Uterus (tissue), 2 donors: ENCODE measurements at regions not wholly inside any gene's neighbourhood (a gene's known extent, or its start where the extent isn't known, plus 50 kb on each side); places are given as distances from the start of the nearest gene placed in this dataset.

Source experiments
- CTCF ChIP-seq, 4 experiments: fragments of 200-600 bp in 2 of 4; fragments of 450-650 bp in 2 of 4; sonication (generic) in 2 of 4; IDR thresholded peaks; one replicate each; pipeline ENCODE4 v1.5.1; 2016 to 2019; ENCODE audit warnings: antibody characterized with exemption in 4 of 4, mild to moderate bottlenecking in 2 of 4, moderate library complexity in 1 of 4
- POLR2A ChIP-seq, 2 donors: fragments of 450-650 bp; IDR thresholded peaks; one replicate each; pipeline ENCODE4 v1.6.1; 2016; ENCODE audit warnings: antibody characterized with exemption in 2 of 2, mild to moderate bottlenecking in 1 of 2, moderate library complexity in 1 of 2

DNA sequence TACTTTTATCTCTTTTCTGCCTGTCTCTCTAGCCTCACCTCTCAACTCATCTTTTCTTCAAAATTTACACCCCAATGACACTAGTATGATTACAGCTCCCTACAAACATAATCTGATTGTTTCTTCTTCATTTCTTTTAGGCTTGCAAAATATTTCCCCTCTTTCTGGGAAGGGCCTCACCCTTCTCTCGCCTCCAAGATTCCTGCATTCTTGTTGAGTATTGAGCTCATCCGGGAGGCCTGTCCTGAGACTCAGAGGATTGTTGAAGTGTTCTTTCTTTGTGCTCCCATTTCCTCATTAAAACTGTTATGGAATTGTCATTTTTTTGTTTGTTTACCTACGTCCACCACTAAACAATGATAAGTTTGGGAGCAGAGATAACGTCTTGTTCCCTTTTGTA, 99.1 kb upstream of the CHRM3 start:
- TF ChIP-seq CTCF (IDR thresholded peaks at IDR 0.05) (no peak), POLR2A (IDR thresholded peaks at IDR 0.05) (no peak)
